CD4-positive, alpha-beta T cell treated with Interleukin-12 subunit alpha and Interleukin-12 subunit beta, for 1 hour (primary cell): ENCODE measurements at regions not wholly inside any gene's neighbourhood (a gene's known extent, or its start where the extent isn't known, plus 50 kb on each side); places are given as distances from the start of the nearest gene placed in this dataset.

ENCODE experiments used
- DNase-seq: peaks from one replicate; pipeline ENCODE4 v3.0.0-alpha.2; 2020

- DNase-seq: peak; percentile 50
These were observed 121.9 kb downstream of the MAB21L3 start for GRCh38 chr1:116232989-116233514.

- DNase-seq: no peak
These were observed 123.2 kb downstream of the MAB21L3 start for GRCh38 chr1:116234429-116234828.

- DNase-seq: no peak
These were observed 128.7 kb downstream of the MAB21L3 start for GRCh38 chr1:116239916-116240315.

- no peak for DNase-seq
These were observed 130.3 kb upstream of the ATP1A1 start for GRCh38 chr1:116242741-116243140.

- no peak for DNase-seq
These were observed 129.6 kb upstream of the ATP1A1 start for GRCh38 chr1:116243333-116244054.

GRCh38 chr1:116246174-116246573, 126.9 kb upstream of the ATP1A1 start:
- DNase-seq: no peak

- DNase-seq: no peak
These were observed 120.8 kb upstream of the ATP1A1 start for GRCh38 chr1:116252271-116252670.

DNA sequence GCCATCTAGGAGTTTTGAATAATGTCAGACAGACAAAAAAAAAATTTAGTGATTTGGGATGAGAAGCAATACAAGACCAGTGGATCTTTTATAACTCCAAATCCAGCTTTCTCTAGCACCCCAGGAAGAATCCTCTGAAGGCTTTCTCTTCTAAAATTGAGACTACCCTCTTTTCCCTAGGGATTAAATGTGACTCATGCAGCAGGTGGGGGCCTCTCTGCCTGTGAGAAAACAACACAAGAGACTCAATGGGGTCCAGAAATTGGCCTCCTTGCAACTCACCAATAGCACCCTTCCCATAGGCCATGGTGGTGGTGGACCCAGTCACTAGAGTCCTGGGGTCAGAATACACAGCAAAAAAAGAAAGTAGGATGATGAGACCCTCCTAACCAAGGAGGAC, 120.3 kb upstream of the ATP1A1 start:
- no peak for DNase-seq

DNA sequence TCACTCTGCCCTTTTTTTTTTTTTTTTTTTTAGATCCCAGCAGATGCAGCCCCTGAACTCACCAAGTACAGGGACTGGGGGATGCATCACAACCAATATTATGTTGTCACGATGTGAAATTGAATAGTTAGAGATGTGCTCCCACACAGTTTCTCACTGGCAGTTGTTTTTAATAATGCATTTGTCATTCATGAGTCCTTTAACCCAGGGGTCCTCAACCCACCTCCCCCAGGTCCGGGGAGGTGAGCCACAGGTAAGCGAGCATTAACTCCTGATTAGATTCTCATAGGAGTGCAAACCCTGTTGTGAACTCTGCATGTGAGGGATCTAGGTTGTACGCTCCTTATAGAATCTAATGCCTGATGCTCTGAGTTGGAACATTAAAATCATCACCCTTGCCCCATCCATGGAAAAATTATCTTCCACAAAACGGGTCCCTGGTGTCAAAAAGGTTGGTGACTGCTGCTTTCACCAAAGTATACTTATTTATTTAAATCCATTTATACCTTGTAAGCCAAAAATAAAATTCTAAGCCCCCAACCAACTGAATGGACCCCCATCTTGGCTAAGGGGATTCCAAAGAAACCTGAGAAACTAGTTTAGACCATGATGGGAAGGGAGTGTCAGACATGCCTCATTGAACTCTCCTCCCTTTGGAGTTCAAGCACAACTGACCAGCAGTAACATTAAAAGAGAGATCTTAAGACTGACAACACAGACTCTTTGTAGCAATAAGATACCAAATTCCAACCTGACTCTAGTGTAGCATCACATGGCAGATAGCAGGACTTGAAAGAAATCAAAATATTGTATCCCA, 119.3 kb upstream of the ATP1A1 start:
- DNase-seq: no peak

DNA sequence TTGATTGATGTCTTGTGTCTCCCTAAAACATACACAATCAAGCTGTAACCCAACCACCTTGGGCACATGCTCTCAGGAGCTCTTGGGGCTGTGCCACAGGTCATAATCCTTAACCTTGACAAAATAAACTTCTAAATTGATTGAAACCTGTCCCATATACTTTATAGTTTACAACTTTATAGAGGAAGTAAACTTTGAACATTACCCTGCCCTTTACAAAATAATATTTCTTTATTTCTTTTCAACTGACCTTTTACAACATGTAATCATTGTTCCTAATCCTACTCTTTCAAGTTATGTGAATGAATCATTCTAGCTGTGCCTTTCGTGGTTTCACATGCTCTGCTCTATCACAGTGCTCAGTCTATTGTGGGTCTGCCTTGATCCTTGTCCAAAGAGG, 118.3 kb upstream of the ATP1A1 start:
- no peak for DNase-seq

GRCh38 chr1:116255486-116256285, 117.4 kb upstream of the ATP1A1 start:
- DNase-seq: no peak

GRCh38 chr1:116256286-116256649, 116.8 kb upstream of the ATP1A1 start:
- DNase-seq: no peak

DNA sequence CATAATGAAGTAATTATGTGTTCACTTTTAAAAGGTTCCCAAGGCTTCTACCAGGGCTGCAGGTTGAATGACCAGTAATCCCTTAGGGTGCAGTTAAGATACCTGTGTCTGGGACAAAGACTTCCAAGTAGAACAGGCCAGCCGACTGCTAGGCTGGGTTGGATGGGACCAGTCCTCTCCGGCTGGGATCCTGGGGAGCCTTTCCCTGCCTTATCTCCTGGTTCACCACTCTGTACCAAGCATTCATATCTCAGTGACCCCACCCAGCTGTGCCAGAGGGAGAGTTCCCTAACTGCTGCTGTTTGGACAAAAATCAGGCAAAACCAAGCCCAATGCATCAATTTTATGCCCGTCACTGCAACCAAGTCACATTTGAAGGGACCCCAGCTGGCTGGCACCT, 116.2 kb upstream of the ATP1A1 start:
- DNase-seq: no peak

- DNase-seq: no peak
These were observed 115.7 kb upstream of the ATP1A1 start for GRCh38 chr1:116257341-116257767.

DNA sequence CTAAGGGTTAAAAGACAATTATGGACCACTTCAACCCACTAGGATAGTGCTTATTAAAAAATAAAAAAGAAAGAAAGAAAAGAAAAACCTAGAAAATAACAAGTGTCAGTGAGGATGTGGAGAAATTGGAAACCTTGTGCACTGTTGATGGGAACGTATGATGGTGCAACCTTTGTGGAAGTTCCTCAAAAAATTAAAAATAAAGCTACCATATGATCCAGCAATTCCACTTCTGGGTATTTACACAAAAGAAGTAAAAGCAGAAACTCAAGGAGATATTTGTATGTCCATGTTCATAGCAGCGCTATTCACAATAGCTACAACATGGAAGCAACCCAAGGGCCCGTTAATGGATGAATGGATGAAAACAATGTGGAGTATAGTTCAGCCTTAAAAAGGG, 115.2 kb upstream of the ATP1A1 start:
- no peak for DNase-seq

GRCh38 chr1:116258668-116259419, 114.2 kb upstream of the ATP1A1 start:
- no peak for DNase-seq

GRCh38 chr1:116259663-116260062, 113.4 kb upstream of the ATP1A1 start:
- DNase-seq: no peak

- DNase-seq: no peak
These were observed 112.9 kb upstream of the ATP1A1 start for GRCh38 chr1:116260115-116260514.

GRCh38 chr1:116260621-116261020, 112.4 kb upstream of the ATP1A1 start:
- DNase-seq: no peak

GRCh38 chr1:116261227-116261626, 111.8 kb upstream of the ATP1A1 start:
- DNase-seq: no peak

- DNase-seq: no peak
These were observed 110.6 kb upstream of the ATP1A1 start for GRCh38 chr1:116262207-116262994.

DNA sequence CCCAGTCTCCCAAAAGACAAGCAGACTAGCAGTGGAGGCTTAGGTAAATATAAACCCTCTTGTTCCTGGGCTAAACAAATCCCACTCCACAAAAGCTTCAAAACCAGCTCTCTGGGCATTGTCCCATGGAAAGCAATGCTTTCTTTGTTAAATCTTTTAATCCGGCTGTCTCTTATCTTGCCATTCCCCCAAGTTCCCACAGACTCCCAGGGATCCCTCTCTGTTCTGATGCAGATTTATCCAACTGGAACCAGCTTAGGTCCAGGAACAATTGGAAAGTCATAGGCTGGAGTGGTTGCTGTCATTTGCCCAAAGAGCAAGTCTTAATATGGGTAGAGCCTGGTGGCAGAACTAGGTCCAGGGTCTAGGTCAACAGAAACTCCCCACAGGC, 110.1 kb upstream of the ATP1A1 start:
- no peak for DNase-seq
